ENCODE measurements at regions not wholly inside any gene's neighbourhood (a gene's known extent, or its start where the extent isn't known, plus 50 kb on each side); places are given as distances from the start of the nearest gene placed in this dataset.

GRCh38 chr2:83695530-83695929 is 763.5 kb downstream of the SUCLG1 start:
- no peak for TF ChIP-seq EZH2 (IDR thresholded peaks at IDR 0.05; ENCODE audit: insufficient read depth, poor library complexity, severe bottlenecking)
- no peak for TF ChIP-seq EZH2phosphoT487 (IDR thresholded peaks at IDR 0.05; ENCODE audit: insufficient read depth, low read depth)

Measured in GM23248 (cell line).